SIG-M5 treated with dmso at 0.1 percent for 504 hours (cell line): ENCODE measurements at regions not wholly inside any gene's neighbourhood (a gene's known extent, or its start where the extent isn't known, plus 50 kb on each side); places are given as distances from the start of the nearest gene placed in this dataset.

Experiments
- DNase-seq: peaks from one replicate; lab custom pipeline; 2025; ENCODE audit not compliant: unreplicated experiment; lab: John Stamatoyannopoulos, UW

- no peak for DNase-seq
Measured at GRCh38 chr3:21357241-21357640, 393.8 kb downstream of the ZNF385D start.

GRCh38 chr3:21356402-21356801 is 394.6 kb downstream of the ZNF385D start:
- no peak for DNase-seq

GRCh38 chr3:21345382-21345976 is 405.5 kb downstream of the ZNF385D start:
- DNase-seq = no peak

- DNase-seq = no peak
Measured at GRCh38 chr3:21331857-21332256, 419.2 kb downstream of the ZNF385D start.

- no peak for DNase-seq
Measured at GRCh38 chr3:21331321-21331720, 419.7 kb downstream of the ZNF385D start.

GRCh38 chr3:21330293-21330692 is 420.7 kb downstream of the ZNF385D start:
- DNase-seq = no peak

GRCh38 chr3:21328711-21329390 is 422.2 kb downstream of the ZNF385D start:
- DNase-seq = no peak

GRCh38 chr3:21326704-21327475 is 424.1 kb downstream of the ZNF385D start:
- no peak for DNase-seq

- no peak for DNase-seq
Measured at GRCh38 chr3:21314688-21315087, 436.3 kb downstream of the ZNF385D start.

GRCh38 chr3:21310891-21311290 is 440.1 kb downstream of the ZNF385D start:
- no peak for DNase-seq

GRCh38 chr3:21310161-21310560 is 440.8 kb downstream of the ZNF385D start:
- no peak for DNase-seq

GRCh38 chr3:21297304-21297703 is 453.7 kb downstream of the ZNF385D start:
- no peak for DNase-seq

GRCh38 chr3:21294768-21295167 is 456.2 kb downstream of the ZNF385D start:
- no peak for DNase-seq

GRCh38 chr3:21292971-21293370 is 458.0 kb downstream of the ZNF385D start:
- no peak for DNase-seq

GRCh38 chr3:21290557-21290956 is 460.5 kb downstream of the ZNF385D start:
- DNase-seq = no peak

- DNase-seq = no peak
Measured at GRCh38 chr3:21274079-21274571, 476.9 kb downstream of the ZNF385D start.

- DNase-seq = no peak
Measured at GRCh38 chr3:21273259-21274025, 477.6 kb downstream of the ZNF385D start.

- DNase-seq = no peak
Measured at GRCh38 chr3:21271606-21272016, 479.4 kb downstream of the ZNF385D start.

GRCh38 chr3:21269882-21270281 is 481.1 kb downstream of the ZNF385D start:
- no peak for DNase-seq

GRCh38 chr3:21260507-21260906 is 490.5 kb downstream of the ZNF385D start:
- DNase-seq = no peak

- DNase-seq = no peak
Measured at GRCh38 chr3:21259896-21260295, 491.1 kb downstream of the ZNF385D start.
